ENCODE measurements at regions not wholly inside any gene's neighbourhood (a gene's known extent, or its start where the extent isn't known, plus 50 kb on each side); places are given as distances from the start of the nearest gene placed in this dataset.

DNA sequence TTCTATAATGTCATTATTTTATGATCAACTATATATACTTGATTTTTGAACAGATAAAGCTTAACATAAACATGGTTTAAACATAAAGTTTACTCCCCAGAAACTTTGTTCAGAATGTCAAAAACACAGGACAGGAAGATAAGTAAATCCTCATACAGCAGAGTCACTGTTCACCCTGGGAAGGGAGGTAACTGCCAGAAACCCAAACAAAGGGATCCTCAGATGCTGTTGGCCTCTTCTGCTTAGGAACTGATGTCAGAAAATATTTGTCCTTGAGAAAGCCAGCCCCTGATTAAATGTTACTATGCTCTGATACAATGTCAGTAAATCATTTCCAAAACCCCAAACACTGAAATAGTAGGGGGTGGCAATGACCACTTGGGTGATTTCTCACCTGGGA, 185.3 kb downstream of the TJP1 start:
- TF ChIP-seq GLIS3 (CRISPR knock-in tag; IDR thresholded peaks at IDR 0.05) (no peak), ZFP3 (CRISPR knock-in tag; IDR thresholded peaks at IDR 0.05) (no peak), OSR1 (CRISPR knock-in tag; IDR thresholded peaks at IDR 0.05) (no peak), ZNF70 (CRISPR knock-in tag; IDR thresholded peaks at IDR 0.05) (no peak), TOX (CRISPR knock-in tag; IDR thresholded peaks at IDR 0.05; ENCODE audit: borderline replicate concordance) (no peak), ZNF565 (CRISPR knock-in tag; conservative IDR thresholded peaks at IDR 0.05; ENCODE audit: low read depth) (no peak), ESRRG (CRISPR knock-in tag; IDR thresholded peaks at IDR 0.05) (no peak), PPARA (CRISPR knock-in tag; IDR thresholded peaks at IDR 0.05; ENCODE audit: borderline replicate concordance) (no peak), TCF4 (CRISPR knock-in tag; IDR thresholded peaks at IDR 0.05; ENCODE audit: borderline replicate concordance) (no peak)
- TF ChIP-seq, protein P1, sequence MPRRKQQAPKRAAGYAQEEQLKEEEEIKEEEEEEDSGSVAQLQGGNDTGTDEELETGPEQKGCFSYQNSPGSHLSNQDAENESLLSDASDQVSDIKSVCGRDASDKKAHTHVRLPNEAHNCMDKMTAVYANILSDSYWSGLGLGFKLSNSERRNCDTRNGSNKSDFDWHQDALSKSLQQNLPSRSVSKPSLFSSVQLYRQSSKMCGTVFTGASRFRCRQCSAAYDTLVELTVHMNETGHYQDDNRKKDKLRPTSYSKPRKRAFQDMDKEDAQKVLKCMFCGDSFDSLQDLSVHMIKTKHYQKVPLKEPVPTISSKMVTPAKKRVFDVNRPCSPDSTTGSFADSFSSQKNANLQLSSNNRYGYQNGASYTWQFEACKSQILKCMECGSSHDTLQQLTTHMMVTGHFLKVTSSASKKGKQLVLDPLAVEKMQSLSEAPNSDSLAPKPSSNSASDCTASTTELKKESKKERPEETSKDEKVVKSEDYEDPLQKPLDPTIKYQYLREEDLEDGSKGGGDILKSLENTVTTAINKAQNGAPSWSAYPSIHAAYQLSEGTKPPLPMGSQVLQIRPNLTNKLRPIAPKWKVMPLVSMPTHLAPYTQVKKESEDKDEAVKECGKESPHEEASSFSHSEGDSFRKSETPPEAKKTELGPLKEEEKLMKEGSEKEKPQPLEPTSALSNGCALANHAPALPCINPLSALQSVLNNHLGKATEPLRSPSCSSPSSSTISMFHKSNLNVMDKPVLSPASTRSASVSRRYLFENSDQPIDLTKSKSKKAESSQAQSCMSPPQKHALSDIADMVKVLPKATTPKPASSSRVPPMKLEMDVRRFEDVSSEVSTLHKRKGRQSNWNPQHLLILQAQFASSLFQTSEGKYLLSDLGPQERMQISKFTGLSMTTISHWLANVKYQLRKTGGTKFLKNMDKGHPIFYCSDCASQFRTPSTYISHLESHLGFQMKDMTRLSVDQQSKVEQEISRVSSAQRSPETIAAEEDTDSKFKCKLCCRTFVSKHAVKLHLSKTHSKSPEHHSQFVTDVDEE (CRISPR knock-in tag; IDR thresholded peaks at IDR 0.05), result no peak
- TF ChIP-seq, protein P2, sequence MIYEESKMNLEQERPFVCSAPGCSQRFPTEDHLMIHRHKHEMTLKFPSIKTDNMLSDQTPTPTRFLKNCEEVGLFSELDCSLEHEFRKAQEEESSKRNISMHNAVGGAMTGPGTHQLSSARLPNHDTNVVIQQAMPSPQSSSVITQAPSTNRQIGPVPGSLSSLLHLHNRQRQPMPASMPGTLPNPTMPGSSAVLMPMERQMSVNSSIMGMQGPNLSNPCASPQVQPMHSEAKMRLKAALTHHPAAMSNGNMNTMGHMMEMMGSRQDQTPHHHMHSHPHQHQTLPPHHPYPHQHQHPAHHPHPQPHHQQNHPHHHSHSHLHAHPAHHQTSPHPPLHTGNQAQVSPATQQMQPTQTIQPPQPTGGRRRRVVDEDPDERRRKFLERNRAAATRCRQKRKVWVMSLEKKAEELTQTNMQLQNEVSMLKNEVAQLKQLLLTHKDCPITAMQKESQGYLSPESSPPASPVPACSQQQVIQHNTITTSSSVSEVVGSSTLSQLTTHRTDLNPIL (CRISPR knock-in tag; IDR thresholded peaks at IDR 0.05; ENCODE audit: low read depth), result no peak
- no peak for ATAC-seq

DNA sequence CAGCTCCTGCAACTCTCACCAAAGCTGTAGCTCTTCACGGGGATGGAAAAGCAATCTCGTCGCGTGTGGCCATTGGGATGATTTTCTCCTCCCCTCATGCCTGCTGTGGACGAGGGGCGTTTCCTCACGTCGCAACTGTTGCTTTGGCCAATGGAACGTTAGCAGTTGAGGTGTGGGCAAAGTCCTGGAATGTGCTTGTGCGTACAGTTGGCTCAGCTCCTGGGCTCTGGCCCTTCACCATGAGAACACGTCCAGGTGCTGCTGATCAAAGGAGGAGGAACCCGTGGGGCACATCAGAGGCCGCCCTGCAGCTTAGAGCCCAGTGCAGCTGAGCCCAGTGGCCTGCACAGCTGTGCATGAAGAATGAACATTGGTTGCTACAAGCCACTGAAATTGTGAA, 186.1 kb downstream of the TJP1 start:
- TF ChIP-seq BACH2 (CRISPR knock-in tag; IDR thresholded peaks at IDR 0.05; ENCODE audit: borderline replicate concordance) (no peak), TOX (CRISPR knock-in tag; IDR thresholded peaks at IDR 0.05; ENCODE audit: borderline replicate concordance) (no peak), TCF4 (CRISPR knock-in tag; IDR thresholded peaks at IDR 0.05; ENCODE audit: borderline replicate concordance) (no peak), ZNF8 (CRISPR knock-in tag; IDR thresholded peaks at IDR 0.05) (no peak), GLIS3 (CRISPR knock-in tag; IDR thresholded peaks at IDR 0.05) (no peak), ZNF70 (CRISPR knock-in tag; IDR thresholded peaks at IDR 0.05) (no peak), PPARA (CRISPR knock-in tag; IDR thresholded peaks at IDR 0.05; ENCODE audit: borderline replicate concordance) (no peak), ESRRG (CRISPR knock-in tag; IDR thresholded peaks at IDR 0.05) (no peak), ZC3H10 (CRISPR knock-in tag; IDR thresholded peaks at IDR 0.05) (no peak), ZNF565 (CRISPR knock-in tag; conservative IDR thresholded peaks at IDR 0.05; ENCODE audit: low read depth) (no peak), ZFP3 (CRISPR knock-in tag; IDR thresholded peaks at IDR 0.05) (no peak), ARNTL (CRISPR knock-in tag; IDR thresholded peaks at IDR 0.05; ENCODE audit: borderline replicate concordance, low read depth) (no peak), ZFP30 (CRISPR knock-in tag; IDR thresholded peaks at IDR 0.05) (no peak), ISL1 (CRISPR knock-in tag; IDR thresholded peaks at IDR 0.05) (no peak)
- TF ChIP-seq, protein P2 (CRISPR knock-in tag; IDR thresholded peaks at IDR 0.05; ENCODE audit: low read depth), result no peak
- TF ChIP-seq, protein P3, sequence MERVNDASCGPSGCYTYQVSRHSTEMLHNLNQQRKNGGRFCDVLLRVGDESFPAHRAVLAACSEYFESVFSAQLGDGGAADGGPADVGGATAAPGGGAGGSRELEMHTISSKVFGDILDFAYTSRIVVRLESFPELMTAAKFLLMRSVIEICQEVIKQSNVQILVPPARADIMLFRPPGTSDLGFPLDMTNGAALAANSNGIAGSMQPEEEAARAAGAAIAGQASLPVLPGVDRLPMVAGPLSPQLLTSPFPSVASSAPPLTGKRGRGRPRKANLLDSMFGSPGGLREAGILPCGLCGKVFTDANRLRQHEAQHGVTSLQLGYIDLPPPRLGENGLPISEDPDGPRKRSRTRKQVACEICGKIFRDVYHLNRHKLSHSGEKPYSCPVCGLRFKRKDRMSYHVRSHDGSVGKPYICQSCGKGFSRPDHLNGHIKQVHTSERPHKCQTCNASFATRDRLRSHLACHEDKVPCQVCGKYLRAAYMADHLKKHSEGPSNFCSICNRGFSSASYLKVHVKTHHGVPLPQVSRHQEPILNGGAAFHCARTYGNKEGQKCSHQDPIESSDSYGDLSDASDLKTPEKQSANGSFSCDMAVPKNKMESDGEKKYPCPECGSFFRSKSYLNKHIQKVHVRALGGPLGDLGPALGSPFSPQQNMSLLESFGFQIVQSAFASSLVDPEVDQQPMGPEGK (CRISPR knock-in tag; IDR thresholded peaks at IDR 0.05; ENCODE audit: borderline replicate concordance), result no peak
- TF ChIP-seq, protein P4, sequence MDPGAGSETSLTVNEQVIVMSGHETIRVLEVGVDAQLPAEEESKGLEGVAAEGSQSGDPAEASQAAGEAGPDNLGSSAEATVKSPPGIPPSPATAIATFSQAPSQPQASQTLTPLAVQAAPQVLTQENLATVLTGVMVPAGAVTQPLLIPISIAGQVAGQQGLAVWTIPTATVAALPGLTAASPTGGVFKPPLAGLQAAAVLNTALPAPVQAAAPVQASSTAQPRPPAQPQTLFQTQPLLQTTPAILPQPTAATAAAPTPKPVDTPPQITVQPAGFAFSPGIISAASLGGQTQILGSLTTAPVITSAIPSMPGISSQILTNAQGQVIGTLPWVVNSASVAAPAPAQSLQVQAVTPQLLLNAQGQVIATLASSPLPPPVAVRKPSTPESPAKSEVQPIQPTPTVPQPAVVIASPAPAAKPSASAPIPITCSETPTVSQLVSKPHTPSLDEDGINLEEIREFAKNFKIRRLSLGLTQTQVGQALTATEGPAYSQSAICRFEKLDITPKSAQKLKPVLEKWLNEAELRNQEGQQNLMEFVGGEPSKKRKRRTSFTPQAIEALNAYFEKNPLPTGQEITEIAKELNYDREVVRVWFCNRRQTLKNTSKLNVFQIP (CRISPR knock-in tag; IDR thresholded peaks at IDR 0.05; ENCODE audit: borderline replicate concordance, low read depth), result no peak
- TF ChIP-seq, protein P5, sequence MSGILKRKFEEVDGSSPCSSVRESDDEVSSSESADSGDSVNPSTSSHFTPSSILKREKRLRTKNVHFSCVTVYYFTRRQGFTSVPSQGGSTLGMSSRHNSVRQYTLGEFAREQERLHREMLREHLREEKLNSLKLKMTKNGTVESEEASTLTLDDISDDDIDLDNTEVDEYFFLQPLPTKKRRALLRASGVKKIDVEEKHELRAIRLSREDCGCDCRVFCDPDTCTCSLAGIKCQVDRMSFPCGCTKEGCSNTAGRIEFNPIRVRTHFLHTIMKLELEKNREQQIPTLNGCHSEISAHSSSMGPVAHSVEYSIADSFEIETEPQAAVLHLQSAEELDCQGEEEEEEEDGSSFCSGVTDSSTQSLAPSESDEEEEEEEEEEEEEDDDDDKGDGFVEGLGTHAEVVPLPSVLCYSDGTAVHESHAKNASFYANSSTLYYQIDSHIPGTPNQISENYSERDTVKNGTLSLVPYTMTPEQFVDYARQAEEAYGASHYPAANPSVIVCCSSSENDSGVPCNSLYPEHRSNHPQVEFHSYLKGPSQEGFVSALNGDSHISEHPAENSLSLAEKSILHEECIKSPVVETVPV (CRISPR knock-in tag; IDR thresholded peaks at IDR 0.05), result no peak
- ATAC-seq, result no peak

Data from SK-N-SH treated with all-trans-retinoic acid at 6 μM for 48 hours (cell line).